HT-29 (cell line): ENCODE measurements at regions not wholly inside any gene's neighbourhood (a gene's known extent, or its start where the extent isn't known, plus 50 kb on each side); places are given as distances from the start of the nearest gene placed in this dataset.
A peak's percentile ranks its signal among the peaks of the same experiment; 100 is the strongest.

Experiments used
- DNase-seq: peaks from one replicate; pipeline ENCODE4 v3.0.0-alpha.2; 2015; ENCODE audit warnings: low spot score

DNA sequence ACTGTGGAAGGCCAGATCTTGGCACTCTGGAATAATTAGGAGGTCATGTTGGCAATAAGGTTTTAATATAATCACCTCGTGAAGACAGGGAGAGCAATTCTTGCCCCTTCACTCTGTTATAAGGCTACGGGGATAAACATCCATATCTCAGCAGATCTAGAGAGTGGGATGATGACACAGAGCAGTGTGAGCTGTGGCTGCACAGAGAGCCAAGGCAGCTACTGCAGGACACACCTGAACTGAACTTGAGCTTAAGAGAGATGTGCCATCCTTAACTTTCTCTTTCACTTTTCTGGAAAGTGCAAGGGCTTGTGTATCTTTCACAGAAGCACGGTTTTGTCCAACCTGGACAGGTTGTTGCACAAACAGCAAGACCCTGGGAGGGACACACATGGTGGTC lies 174.7 kb downstream of the GATA3 start:
- no peak for DNase-seq

DNA sequence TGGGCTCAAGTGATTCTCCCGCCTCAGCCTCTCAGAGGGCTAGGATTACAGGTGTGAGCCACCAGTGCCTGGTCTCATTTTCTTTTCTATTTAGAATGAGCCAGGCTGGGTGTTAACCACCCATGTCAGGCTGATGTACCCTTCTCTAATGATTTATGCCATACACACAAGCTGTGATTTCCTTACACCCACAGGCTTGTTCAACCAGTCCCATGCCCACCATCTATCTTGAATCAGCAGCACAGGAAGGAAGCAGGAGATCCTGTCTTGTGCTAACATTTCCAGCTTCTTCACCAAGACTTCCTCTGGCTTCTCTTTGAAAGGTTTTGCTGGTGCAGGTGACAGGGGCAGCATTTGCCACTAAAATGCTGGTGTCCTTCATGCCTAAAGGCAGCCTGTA lies 176.4 kb downstream of the GATA3 start:
- DNase-seq: no peak

DNA sequence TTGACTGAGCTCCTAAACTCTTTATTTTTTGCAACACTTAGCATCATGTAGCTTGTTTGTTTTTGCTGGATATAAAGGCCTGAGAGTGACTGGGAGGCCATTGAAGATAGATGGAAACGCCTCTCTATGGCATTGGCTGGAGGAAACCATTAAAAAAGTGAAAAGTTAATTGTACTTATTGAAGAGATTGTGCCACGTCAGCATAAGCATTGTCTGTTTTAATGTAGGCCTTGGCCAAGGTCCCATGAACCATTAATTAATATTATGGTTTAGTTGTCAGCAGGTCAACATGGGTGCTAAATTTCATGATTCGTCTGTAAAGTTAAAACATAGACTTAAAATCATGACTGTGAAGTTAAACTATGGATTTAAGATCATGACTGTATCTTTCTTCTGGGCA lies 178.6 kb downstream of the GATA3 start:
- DNase-seq: no peak

DNA sequence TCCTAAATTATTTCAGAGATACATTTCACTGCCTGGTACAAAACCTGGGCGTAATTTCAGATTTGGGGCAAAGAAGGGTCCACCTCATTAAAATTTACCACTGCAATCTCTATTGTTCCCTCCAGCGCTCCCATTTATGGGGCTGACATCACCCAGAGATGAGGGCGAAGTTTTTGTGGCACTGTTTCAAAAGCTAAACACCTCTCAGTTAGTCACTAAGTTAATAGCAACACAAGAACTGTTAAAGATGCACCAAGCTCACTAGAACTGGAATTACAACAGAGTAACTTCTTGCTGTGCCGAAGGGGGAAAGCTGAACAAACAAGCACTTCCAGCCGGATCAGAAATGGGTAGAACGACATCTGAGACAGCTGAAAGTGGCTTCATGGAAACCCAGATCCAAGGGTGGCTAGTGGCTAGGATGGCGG lies 179.4 kb downstream of the GATA3 start:
- DNase-seq: no peak

DNA sequence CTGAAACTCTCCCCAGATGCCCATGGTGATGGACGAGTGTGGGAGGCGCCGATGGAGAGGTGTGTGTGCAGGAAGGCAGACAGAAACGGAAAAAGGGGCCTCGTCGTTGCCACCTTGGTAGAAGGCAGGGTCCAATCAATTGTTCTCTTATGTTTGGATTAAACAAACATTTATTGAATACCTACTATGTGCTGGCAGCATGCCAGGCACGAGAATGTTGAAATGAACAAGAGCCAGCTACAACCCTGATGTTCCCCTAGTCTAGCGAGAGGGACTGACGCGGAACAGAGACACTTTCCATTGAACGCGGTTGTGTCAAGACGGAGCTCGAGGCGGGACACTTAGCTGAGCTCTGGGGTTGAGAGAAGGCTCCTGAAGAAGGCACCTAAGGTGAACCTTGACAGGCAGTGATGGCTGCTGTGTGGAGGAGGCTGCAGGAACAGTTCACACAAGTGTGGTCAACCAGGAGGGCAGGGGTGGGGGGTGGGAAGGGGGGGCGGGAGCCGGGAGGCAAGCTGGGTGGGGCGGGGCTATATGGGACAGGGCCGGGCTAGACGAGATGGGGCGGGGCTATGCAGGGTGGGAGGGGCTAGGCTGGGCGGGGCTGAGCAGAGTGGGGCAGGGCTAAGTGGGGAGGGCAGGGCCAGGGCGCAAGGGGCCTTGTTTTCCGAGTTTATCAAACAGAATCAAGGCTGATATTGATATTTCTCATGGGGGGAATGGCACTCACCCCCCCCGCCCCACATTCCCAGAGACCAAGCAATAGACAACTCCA lies 181.0 kb downstream of the GATA3 start:
- DNase-seq: no peak

DNA sequence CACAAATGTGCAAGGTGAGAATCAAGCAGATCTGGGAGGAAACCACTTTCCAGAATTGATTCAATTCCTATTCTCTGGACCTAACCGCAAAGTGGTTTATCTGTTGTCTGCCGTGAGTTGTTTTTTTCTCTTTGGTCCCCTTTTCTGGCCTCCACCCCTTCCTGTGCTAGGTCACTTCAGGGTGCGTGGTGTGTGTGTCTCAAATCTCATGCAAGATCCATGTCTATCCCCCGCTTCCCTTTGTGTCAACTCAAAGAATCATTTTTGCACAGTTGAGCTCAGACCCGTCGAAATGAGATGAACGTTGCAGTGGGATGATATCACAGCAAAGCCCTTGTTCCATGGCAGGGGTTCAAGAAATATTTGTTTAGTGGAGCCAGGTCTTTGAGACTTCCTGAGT lies 184.5 kb downstream of the GATA3 start:
- DNase-seq: no peak

DNA sequence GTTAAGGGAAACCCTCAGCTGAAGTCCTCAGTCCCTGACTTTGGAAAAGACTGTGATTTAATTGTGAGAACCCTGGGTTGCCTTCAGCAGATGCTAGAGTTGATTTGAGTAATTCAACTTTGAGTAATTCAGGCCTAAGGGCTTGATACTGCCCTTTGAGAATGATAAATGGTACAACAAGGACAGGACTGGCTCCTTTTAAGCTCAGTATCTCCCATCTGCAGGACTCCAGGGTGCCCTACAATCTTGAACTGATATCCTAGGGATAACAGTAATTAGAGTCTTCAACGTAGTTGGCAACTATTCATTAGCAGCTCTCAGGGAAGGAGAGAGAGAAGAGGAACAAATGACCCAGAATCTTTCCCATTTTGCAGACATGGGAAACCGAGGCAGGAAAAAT lies 186.4 kb downstream of the GATA3 start:
- DNase-seq: no peak

DNA sequence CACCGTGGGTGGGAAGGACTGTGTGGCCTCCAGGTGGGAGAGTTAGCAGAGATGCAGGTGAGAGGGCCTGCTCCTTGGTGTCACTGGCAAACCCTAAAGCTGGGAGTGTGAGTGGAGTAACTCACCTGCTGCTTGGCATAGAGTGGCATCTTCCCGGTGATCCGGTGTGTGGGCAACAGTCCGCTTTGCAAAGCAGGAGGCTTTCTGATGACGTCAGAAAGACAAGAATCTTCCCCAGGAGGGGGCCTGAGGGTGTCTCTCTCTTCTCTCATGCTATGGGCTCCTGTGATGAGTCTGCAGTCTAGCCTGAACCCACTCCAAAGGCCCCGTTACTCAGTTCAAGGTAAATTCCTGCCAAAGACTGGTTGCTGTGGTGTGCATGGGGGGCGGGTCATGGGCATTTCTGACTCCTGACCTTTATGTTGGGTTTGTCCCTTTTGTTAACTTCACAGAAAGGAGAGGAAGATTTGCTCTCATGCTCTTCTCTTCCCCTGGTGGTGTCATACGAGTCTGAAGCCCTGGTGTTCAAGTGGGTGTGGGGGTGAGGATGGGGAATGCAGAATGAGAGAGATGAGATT lies 187.9 kb downstream of the GATA3 start:
- no peak for DNase-seq

DNA sequence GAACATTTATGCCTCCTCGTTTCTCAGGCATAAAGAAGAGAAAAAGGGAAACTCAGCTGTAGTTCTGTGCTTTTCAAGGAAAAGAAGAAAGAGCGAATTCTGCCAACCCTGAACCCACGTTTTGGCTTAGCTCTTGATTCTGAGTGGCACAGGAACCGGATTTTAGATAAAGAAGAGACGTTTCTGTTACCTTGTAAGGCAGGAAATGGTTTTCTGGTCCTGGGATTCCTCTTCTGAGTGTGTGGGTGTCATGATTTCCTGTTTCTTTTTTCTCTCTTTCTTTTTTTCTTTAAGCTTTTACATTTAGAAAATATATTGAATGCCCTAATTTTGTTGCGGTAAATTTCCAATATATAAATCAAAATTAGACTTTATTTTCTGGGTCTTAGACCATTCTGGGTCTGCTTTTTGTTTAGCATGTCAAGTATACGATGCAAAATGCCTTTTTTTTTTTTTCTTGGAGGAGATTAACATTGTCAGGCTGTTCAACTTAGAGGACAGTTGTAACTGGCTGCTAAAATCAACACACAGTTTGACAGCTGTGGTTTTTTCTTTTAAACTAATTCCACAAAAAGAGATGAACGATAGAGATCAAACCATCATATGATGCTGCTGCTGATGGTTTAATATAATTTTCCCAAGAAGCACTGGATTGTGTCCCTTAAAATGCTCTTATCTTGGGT lies 190.8 kb downstream of the GATA3 start:
- DNase-seq: no peak

DNA sequence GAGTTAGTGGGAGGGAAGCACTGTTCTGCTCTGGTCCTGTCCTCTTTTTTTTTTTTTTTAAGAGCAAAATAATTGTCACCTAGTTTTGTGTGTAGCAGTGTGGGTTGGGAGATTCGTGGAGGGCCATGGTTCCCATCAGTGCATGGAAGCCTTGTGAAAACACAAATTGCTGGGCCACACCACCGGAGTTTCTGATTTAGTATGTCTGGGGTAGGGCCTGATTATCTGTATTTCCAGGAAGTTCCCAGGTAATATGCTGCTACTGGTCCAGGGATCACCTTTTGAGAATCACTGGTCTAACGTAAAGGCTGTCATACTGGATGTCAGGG lies 191.3 kb downstream of the GATA3 start:
- DNase-seq: no peak

DNA sequence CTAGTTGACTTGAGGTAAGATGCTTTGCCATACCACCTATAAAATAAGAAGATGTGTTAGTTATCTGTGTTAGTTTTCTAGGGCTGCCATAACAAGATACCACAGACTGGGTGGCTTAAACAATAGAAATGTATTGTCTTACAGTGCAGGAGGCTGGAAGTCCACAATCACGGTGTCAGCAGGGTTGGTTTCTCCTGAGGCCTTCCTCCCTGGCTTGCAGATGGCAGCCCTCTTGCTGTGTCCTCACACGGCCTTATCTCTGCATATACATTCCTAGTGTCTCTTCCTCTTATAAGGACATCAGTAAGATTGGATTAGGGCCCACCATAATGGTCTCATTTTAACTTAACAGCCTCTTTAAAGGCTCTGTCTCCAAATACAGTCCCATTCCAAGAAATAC lies 192.1 kb downstream of the GATA3 start:
- no peak for DNase-seq

DNA sequence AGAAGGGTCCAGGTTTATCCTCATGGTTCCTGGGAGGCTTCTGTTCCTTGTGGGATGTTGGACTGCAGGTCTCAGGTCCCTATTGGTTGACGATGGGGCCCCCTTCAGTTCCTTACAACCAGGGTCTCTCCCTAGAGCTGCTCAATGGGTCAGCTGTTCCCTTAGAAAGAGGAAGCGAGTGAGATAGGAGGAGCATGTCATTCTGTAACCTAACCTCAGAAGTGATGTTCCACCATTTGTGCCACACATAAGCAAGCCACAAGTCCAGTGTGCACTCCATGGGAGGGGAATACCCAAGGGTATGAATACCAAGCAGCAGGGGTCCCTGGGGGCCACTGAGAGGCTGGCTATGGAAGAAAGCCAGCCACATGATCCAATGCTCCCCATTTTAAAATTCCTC lies 192.7 kb downstream of the GATA3 start:
- DNase-seq: no peak

DNA sequence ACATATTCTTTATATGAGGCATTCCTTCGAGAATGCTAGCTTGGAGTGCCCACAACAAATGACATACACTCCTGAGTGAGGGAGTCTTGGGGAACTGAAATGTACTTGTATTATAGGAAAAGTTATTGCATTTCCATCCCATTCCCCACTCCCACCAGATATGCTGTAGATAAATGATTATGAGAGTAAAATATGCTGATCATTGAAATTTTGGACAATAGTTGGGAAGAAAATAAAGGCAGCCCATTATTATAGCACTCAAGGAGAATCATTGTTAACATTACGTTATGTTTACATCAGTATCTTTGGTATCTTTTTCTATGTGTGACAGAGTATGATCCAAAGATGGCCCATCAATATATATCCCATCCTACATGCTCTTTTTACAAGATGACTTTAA lies 194.4 kb downstream of the GATA3 start:
- DNase-seq: no peak

DNA sequence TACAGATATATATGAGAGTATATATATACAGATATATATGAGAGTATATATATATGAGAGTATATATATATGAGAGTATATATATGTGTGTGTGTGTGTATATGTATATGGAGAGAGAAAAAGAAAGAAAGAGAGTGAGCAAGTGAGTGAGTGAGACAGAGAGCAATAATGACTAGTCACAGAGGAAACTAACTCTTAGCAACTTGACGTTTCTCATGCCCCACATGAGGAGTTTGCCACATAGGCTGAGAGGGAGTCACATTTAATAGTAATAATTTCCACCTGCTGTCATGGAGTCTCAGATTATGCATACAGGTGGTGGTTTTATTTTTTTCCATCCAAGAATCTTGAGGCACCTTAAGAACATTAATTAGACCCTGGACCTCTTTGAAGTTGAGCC lies 199.9 kb downstream of the GATA3 start:
- DNase-seq: no peak

DNA sequence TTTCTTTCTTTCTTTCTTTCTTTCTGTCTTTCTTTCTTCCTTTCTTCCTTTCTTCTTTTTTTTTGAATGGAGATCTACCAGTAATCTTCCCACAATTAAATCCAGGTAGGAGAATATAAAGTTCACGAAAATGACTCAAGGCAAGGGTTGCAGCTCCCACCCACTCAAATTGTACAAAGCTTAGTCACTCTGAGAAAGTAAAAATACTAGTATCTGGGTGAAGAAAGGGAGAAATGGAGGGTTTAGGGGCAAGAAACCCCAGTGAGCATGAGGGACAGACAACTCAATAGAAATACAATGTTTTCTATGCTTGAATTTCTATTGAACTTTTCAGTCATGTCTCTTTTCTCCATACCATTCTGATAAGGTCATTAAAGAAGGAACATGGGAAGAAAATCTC lies 200.8 kb downstream of the GATA3 start:
- no peak for DNase-seq

DNA sequence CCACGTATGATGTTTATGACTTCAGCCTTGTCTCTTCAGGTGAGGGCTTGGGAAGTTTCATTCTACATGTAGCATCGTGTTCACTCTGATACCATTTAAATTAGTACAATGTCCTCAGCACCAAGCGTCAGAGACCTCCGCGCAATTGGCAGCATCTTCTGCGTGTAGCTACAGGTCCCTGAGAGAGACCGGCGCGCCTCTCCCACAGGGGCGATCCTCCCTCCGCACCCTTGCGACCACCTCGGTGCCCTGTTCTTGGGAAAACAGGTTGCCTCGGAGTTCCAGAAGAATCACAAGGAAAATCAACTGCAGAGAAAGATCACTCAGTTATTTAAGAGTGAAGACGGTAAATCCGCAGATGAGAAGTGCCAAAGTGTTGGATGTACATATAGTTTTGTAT lies 206.2 kb downstream of the GATA3 start:
- DNase-seq: no peak

DNA sequence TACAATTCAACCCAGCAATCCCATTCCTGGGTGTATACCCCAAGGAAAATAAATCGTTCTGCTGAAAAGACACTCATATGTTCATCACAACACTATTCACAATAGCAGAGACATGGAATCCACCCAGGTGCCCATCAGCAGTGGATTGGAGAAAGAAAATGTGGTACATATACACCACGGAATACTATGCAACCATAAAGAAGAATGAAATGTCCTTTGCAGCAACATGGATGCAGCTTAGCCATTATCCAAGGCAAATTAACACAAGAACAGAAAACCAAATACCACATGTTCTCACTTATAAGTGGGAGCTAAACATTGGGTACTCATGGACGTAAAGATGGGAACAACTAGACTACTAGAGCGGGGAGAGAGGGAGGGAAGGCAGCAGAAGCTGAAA lies 207.8 kb downstream of the GATA3 start:
- DNase-seq: no peak

DNA sequence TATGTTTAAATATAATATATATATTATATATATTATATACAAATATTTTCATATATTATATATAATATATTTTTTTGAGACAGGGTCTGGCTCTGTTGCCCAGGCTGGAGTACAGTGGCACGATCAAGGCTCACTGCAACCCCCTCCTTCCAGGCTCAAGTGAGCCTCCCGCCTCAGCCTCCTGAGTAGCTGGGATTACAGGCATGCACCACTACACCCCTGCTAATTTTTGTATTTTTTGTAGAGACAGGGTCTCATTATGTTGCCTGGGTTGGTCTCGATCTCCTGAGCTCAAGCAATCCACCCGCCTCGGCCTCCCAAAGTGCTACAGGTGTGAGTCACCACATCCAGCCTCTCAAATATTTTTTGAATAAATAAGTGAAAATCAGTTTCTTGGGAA lies 215.5 kb downstream of the GATA3 start:
- no peak for DNase-seq

DNA sequence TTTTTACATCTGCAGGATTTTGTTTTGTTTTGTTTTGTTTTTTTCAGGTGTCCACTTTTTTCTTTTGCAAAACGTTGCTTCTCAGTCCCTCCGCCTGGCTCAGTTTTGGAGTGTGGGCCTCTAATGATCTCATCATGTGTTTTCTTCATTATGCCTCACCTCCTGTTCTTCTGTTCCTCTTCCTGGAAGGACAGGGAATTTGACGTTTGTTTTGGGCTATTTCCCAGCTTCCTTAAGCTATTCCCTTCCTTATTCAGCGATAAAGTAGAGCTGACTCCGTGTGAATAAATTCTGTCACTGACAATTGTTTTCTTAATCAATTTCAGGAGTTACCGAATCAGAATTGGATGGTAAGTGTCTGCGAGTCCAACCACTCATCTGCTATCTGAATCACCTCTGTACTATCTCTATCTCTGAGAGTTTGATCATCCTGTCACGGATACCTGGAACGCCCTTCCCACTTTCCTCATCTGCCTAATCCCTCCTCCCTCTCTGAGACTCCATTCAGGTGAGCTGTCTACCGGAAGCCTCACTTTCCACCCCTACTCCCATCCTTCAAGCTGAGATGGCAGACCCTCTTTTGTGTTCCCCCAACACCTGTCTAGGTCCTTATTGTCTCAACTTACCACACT lies 218.4 kb downstream of the GATA3 start:
- no peak for DNase-seq

DNA sequence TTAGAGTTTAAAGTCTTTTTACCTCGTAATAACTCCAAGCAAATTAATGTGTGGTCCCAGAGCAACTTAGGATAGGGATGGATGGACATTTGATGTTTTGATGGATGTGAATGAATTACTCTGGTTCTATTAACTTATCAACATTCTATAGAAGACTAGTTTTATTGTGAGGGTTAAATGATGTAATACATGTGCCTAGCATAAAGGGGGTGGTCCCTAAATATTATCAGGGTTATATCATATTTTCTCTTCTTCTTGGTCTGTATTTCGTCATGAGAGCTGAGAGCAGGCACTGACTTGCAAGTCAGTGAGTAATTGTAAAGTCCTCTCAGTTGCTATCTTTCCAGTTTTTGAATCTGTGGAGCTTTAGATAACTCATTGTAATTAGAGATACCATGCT lies 219.3 kb downstream of the GATA3 start:
- DNase-seq: no peak

DNA sequence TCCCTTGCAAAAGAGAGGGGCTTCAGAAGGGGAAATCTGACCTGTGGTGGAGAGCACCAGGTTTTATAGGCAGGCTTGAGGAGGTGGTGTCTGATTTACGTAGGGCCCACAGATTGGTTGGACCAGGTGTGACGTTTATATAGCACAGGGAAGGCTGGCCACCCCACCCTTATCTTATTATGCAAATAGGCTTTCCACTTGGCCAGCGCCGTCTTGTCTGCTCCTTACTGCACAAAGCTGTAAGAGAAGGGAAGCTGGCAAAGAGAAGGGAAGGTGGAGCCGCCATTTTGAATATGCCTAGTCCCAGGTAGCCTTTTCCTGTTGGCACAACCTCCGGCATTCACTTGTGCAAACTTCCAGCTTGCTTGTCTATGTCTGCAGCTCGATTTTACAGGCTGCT lies 221.4 kb downstream of the GATA3 start:
- DNase-seq: no peak

DNA sequence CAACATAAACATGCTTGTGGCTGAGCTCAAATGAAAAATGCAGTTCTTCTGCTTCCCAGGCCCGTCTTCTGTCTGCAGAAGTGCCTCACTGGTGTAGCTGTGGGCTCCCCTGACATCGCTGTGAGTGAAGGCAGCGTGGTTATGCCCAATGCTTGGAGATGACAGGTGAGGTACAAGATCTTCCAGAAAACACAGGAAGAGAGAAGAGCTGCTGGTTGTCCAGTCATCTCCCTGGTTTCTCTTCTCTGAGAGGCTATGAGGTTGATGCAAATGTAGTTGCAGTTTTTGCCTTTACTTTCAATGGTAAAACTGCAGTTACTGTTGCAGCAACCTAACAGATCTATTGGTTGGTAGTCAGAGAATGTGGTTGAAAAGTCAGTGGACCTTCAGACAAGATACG lies 223.6 kb downstream of the GATA3 start:
- DNase-seq: no peak

DNA sequence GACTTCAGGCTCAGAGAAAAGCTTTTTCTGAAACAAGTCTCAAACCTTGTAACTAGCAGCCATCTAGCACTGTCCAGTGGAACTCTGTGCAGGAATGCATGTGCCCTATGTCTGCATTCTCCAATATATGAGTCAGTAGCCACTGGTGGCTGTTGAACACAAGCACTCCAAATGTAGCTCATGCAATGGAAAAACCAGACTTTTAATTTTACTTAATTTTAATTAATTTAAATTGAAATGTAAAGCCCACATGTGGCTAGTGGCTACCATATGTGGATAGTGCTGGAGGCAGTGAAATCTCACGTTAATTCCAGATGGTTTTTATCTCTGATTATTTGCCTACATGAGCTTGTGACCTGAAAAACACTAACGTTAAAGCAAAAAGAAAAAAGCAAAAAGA lies 225.1 kb downstream of the GATA3 start:
- peak; percentile 11 for DNase-seq
